Neural progenitor cell (in vitro differentiated cells): ENCODE measurements at regions not wholly inside any gene's neighbourhood (a gene's known extent, or its start where the extent isn't known, plus 50 kb on each side); places are given as distances from the start of the nearest gene placed in this dataset.
"Not testable (repeated sequence)": the region's sequence is repeated elsewhere in the genome, so short reads cannot be mapped to it uniquely, and the experiment has no call there.

Experiments used
- CTCF ChIP-seq: fragments of 200-600 bp; sonication (generic); IDR thresholded peaks from 2 replicates; pipeline ENCODE4 v1.5.1; 2017; ENCODE audit warnings: antibody characterized with exemption, mild to moderate bottlenecking
- EZH2 ChIP-seq: fragments of 200-600 bp; sonication (generic); IDR thresholded peaks from 2 replicates; pipeline ENCODE4 v1.6.1; 2017; ENCODE audit warnings: antibody characterized with exemption, mild to moderate bottlenecking, moderate library complexity
- EZH2phosphoT487 ChIP-seq: fragments of 200-600 bp; sonication (generic); IDR thresholded peaks from 2 replicates; pipeline ENCODE4 v1.6.1; 2017; ENCODE audit warnings: antibody characterized with exemption

GRCh38 chr2:134062235-134062634, 191.6 kb upstream of the MGAT5 start:
- TF ChIP-seq CTCF, EZH2, EZH2phosphoT487: not testable (repeated sequence)
